ENCODE measurements at regions not wholly inside any gene's neighbourhood (a gene's known extent, or its start where the extent isn't known, plus 50 kb on each side); places are given as distances from the start of the nearest gene placed in this dataset.

GRCh38 chr9:1776668-1777067 lies 238.5 kb upstream of the SMARCA2 start:
- no peaks in the 10 kb centered on the region for H3K4me1 ChIP-seq (ENCODE audit: control insufficient read depth in 4 of 4, insufficient read depth in 4 of 4, low read length in 3 of 4)
- no peak for DNase-seq (ENCODE audit: low spot score)
- H3K27ac ChIP-seq (ENCODE audit: low read depth in 1 of 2, low read length in 2 of 2) = no peak overlapping the region
- no peaks in the 10 kb centered on the region for H3K27me3 ChIP-seq (ENCODE audit: control insufficient read depth in 4 of 4, insufficient read depth in 4 of 4, low read length in 3 of 4)
- H3K9me3 ChIP-seq (ENCODE audit: control insufficient read depth in 4 of 4, low read length in 3 of 4) = no peaks in the 10 kb centered on the region
- WGBS = 42% methylated on average over 1 of the region's 1 CpG
- no peaks in the 10 kb centered on the region for H3K36me3 ChIP-seq (ENCODE audit: control insufficient read depth in 4 of 4, insufficient read depth in 3 of 4, low read depth in 1 of 4, low read length in 3 of 4)
- no peak overlapping the region for H3K9ac ChIP-seq (ENCODE audit: low read depth in 1 of 2, low read length in 2 of 2)
- no peak for TF ChIP-seq NR2F2 (IDR thresholded peaks at IDR 0.05)
- TF ChIP-seq FOXA2 (IDR thresholded peaks at IDR 0.05) = no peak
- TF ChIP-seq, protein P1, sequence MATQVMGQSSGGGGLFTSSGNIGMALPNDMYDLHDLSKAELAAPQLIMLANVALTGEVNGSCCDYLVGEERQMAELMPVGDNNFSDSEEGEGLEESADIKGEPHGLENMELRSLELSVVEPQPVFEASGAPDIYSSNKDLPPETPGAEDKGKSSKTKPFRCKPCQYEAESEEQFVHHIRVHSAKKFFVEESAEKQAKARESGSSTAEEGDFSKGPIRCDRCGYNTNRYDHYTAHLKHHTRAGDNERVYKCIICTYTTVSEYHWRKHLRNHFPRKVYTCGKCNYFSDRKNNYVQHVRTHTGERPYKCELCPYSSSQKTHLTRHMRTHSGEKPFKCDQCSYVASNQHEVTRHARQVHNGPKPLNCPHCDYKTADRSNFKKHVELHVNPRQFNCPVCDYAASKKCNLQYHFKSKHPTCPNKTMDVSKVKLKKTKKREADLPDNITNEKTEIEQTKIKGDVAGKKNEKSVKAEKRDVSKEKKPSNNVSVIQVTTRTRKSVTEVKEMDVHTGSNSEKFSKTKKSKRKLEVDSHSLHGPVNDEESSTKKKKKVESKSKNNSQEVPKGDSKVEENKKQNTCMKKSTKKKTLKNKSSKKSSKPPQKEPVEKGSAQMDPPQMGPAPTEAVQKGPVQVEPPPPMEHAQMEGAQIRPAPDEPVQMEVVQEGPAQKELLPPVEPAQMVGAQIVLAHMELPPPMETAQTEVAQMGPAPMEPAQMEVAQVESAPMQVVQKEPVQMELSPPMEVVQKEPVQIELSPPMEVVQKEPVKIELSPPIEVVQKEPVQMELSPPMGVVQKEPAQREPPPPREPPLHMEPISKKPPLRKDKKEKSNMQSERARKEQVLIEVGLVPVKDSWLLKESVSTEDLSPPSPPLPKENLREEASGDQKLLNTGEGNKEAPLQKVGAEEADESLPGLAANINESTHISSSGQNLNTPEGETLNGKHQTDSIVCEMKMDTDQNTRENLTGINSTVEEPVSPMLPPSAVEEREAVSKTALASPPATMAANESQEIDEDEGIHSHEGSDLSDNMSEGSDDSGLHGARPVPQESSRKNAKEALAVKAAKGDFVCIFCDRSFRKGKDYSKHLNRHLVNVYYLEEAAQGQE (IDR thresholded peaks at IDR 0.05) = no peak
- no peak for TF ChIP-seq TAF1 (conservative IDR thresholded peaks at IDR 0.05)
- no peak for TF ChIP-seq ATF3 (IDR thresholded peaks at IDR 0.05)
- no peak for TF ChIP-seq MAX (IDR thresholded peaks at IDR 0.05)
- no peak for TF ChIP-seq HNF4A (conservative IDR thresholded peaks at IDR 0.05)
- TF ChIP-seq EGR1 (IDR thresholded peaks at IDR 0.05; ENCODE audit: low read depth in 2 of 2) = no peak
- no peak for TF ChIP-seq HNF4G (IDR thresholded peaks at IDR 0.05)
- TF ChIP-seq JUND (IDR thresholded peaks at IDR 0.05) = no peak
- TF ChIP-seq, protein P2, sequence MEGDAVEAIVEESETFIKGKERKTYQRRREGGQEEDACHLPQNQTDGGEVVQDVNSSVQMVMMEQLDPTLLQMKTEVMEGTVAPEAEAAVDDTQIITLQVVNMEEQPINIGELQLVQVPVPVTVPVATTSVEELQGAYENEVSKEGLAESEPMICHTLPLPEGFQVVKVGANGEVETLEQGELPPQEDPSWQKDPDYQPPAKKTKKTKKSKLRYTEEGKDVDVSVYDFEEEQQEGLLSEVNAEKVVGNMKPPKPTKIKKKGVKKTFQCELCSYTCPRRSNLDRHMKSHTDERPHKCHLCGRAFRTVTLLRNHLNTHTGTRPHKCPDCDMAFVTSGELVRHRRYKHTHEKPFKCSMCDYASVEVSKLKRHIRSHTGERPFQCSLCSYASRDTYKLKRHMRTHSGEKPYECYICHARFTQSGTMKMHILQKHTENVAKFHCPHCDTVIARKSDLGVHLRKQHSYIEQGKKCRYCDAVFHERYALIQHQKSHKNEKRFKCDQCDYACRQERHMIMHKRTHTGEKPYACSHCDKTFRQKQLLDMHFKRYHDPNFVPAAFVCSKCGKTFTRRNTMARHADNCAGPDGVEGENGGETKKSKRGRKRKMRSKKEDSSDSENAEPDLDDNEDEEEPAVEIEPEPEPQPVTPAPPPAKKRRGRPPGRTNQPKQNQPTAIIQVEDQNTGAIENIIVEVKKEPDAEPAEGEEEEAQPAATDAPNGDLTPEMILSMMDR (IDR thresholded peaks at IDR 0.05; ENCODE audit: low read depth, low read length, missing input control) = no peak
- H3K4me3 ChIP-seq (ENCODE audit: low read depth in 1 of 3, low read length in 3 of 3) = no peak overlapping the region

DNA sequence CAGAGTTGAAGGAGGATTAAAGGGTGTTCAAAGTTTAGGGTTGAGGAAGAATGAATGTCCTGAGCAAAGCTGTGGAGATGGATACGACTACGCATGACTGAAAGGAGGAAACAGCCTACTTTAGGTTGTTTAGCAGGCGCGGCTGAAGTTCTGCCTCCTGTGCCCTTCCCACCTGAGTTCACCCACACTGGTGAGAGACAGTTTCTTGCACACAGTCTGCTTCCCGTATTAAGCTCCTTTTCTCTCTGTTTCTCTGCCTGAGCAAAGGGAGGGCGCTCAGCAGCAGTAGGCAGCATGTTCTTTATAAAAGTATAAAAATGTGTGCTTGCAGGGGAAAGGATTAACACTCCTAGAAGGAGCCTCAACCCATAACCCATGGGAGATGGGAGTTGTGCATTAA lies 224.0 kb upstream of the SMARCA2 start:
- Histone ChIP-seq H3K36me3 (ENCODE audit: control insufficient read depth in 4 of 4, insufficient read depth in 3 of 4, low read depth in 1 of 4, low read length in 3 of 4) (no peaks in the 10 kb centered on the region), H3K27me3 (ENCODE audit: control insufficient read depth in 4 of 4, insufficient read depth in 4 of 4, low read length in 3 of 4) (peaks cover 0 to 8% (median 0%) of the 10 kb centered on the region in 4 donors), H3K9me3 (ENCODE audit: control insufficient read depth in 4 of 4, low read length in 3 of 4) (no peaks in the 10 kb centered on the region), H3K27ac (ENCODE audit: low read depth in 1 of 2, low read length in 2 of 2) (no peak overlapping the region), H3K9ac (ENCODE audit: low read depth in 1 of 2, low read length in 2 of 2) (no peak overlapping the region), H3K4me1 (ENCODE audit: control insufficient read depth in 4 of 4, insufficient read depth in 4 of 4, low read length in 3 of 4) (no peaks in the 10 kb centered on the region), H3K4me3 (ENCODE audit: low read depth in 1 of 3, low read length in 3 of 3) (no peak overlapping the region)
- no peak for DNase-seq (ENCODE audit: low spot score)
- WGBS = 91% methylated on average over 6 of the region's 6 CpGs
- TF ChIP-seq NR2F2 (IDR thresholded peaks at IDR 0.05) = no peak
- no peak for TF ChIP-seq HNF4G (IDR thresholded peaks at IDR 0.05)
- TF ChIP-seq HNF4A (conservative IDR thresholded peaks at IDR 0.05) = no peak
- TF ChIP-seq GABPA (IDR thresholded peaks at IDR 0.05 in 1 of 2, conservative IDR thresholded peaks at IDR 0.05 in 1 of 2) = no peak
- no peak for TF ChIP-seq FOXA1 (IDR thresholded peaks at IDR 0.05)
- TF ChIP-seq EGR1 (IDR thresholded peaks at IDR 0.05; ENCODE audit: low read depth in 2 of 2) = no peak

All from liver (tissue), 8 donors.